Urothelium cell line (cell line): ENCODE measurements at regions not wholly inside any gene's neighbourhood (a gene's known extent, or its start where the extent isn't known, plus 50 kb on each side); places are given as distances from the start of the nearest gene placed in this dataset.
"Not testable (repeated sequence)": the region's sequence is repeated elsewhere in the genome, so short reads cannot be mapped to it uniquely, and the experiment has no call there.

ENCODE experiments used
- DNase-seq: peaks from one replicate; pipeline ENCODE4 v3.0.0; 2011; ENCODE audit warnings: low spot score, mixed read lengths
- FAIRE-seq: peaks from 2 replicates; lab custom pipeline; 2011; peaks lifted over from hg19 to GRCh38; lab: Jason Lieb, UNC

DNA sequence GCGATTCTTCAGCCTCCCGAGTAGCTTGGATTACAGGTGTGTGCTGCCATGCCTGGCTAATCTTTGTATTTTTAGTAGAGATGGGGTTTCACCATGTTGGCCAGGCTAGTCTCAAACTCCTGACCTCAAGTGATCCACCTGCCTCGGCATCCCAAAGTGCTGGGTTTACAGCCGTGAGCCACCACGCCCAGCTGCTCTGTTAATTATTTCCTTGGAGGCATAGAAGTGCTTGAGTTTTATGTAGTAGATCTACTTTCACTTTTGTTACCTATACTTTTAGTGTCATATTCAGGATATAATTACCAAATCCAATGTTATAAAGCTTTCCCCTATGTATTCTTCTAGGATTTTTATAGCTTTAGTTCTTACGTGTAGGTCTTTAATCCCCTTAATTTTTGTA is 1093.0 kb downstream of the GATA3 start:
- no peak for DNase-seq

DNA sequence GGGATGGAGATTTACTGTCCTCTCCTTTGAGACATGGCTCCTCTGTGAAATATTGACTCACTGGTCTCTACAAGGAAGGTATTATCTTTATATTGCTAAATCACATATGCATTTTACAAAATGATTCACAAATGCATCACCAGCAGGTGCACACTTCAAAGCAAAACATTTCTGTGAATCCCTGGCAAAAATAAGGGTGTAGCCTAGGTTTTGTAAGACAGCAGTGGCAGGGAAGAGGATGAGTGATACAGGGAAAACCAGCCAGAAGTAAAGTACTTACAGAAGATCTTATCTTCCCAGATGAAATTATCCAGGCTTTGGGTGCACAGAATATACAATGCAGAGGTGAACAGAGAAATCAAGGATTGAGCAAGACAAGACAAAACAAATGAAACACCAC is 1094.6 kb downstream of the GATA3 start:
- DNase-seq, result no peak
- no peak for FAIRE-seq

More for the DNA sequence above, 1093.0 kb downstream of the GATA3 start:
- FAIRE-seq, result no peak

GRCh38 chr10:9153057-9153456 is 1098.6 kb downstream of the GATA3 start:
- FAIRE-seq, DNase-seq: not testable (repeated sequence)

- FAIRE-seq, result no peak
These were observed 1103.2 kb downstream of the GATA3 start for GRCh38 chr10:9157656-9158055.

DNA sequence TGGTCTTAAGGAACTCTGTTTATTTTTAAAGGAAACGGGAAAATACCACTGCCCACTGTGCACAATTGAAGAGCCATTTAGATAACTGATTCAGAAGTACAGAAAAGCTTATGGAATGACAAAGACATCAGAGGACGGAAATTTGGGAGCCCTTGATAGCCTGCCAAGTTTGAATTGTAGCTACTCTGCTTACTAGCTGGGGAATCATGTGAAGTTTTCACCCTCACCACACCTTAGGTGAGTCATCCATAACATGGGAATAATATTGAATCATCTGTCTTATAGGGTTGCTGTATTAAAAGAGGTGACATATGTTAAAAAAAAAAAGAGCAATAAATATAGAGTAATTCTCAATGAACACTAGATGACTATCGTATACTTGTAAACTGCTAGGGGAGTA is 1104.2 kb downstream of the GATA3 start:
- DNase-seq (peak; percentile 26), FAIRE-seq (no peak)

More at GRCh38 chr10:9157656-9158055, 1103.2 kb downstream of the GATA3 start:
- no peak for DNase-seq

GRCh38 chr10:9160275-9160674 is 1105.8 kb downstream of the GATA3 start:
- DNase-seq (no peak), FAIRE-seq (no peak)

DNA sequence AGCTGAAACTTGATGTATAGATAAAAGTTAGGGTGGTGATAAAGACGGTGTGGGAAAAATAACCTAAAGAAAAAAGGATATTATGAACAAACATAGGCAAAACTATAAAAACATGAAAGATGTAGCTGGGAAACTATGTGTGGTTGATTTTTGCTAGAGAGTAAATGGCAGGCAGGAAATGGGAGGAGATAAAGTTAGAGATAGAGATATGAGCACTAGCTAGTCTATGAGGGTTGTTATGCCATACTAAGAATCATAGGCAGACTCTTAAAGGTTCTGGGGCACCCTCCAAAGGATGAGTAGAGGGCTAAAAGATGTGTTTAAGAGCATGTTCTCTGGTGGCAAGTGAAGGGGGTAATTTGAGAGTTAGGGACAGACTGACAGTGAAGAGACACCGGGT is 1109.2 kb downstream of the GATA3 start:
- no peak for DNase-seq
- no peak for FAIRE-seq

- FAIRE-seq (no peak), DNase-seq (no peak)
These were observed 1112.3 kb downstream of the GATA3 start for GRCh38 chr10:9166770-9167169.

- no peak for DNase-seq
- no peak for FAIRE-seq
These were observed 1117.8 kb downstream of the GATA3 start for GRCh38 chr10:9172276-9172675.

DNA sequence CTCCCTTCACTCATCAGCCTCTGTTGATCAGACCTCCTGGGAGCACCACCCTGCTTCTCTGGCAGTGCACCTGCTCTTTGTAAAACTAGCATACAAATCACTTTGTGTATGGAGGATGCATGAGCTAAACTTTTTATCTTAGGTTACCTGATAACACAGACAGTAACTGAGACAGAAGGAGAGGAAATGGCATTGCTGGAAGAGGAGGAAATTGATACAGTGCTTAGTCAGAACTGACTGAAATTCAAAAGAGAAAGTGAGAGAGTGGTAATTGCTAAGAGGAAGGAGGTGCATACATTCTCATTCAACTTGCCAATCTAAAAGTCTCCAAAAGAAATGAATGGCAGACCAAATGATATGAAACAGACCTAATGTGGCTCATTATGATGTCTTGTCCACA is 1120.7 kb downstream of the GATA3 start:
- no peak for DNase-seq
- FAIRE-seq, result no peak

DNA sequence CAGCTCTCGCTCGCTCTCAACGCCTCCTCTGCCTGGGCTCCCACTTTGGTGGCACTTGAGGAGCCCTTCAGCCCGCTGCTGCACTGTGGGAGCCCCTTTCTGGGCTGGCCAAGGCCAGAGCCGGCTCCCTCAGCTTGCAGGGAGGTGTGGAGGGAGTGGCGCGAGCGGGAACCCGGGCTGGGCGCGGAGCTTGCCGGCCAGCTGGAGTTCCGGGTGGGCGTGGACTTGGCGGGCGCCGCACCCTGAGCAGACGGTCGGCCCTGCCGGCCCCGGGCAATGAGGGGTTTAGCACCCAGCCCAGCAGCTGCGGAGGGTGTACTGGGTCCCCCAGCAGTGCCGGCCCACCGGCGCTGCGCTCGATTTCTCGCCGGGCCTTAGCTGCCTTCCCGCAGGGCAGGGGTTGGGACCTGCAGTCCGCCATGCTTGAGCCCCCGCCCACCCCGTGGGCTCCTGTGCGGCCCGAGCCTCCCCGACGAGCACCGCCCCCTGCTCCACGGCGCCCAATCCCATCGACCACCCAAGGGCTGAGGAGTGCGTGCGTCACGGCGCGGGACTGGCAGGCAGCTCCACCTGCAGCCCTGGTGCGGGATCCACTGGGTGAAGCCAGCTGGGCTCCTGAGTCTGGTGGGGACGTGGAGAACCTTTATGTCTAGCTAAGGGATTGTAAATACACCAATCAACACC is 1128.9 kb downstream of the GATA3 start:
- DNase-seq, FAIRE-seq: not testable (repeated sequence)

DNA sequence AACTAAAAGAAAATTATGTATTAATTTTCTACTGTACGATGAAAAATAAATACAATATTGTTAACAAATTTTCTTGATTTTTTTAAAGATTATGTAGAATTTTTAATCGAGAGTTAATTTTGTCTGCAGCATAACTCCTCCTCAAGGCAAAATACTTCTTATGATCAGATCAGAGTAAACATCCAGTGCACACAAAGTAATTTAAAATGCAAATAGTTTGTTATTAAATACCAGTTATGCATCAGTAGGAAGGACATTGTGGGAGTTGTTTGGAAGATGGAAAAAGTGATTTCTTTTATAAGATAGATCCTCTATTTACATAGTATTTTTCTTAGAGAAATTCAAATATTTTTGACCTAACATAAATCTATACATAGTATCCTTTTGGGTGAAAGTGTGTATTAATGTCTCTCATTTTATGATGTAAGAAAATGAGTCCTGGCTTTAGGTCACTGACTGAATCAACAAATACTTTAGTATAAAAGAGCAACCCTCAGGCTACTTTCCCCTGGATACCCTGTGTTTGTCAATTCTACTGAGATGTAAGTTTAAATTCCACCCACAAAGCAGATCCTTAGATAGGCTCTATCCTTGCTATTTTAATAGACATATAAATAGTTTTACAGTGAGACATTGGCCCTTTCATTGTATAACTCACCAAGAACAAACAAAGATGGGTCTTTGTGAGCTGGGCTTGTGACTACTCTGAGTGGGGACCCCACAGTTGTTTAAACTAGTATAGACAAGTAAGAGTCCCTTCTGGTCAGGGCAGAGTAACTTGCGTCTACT is 1133.7 kb downstream of the GATA3 start:
- no peak for FAIRE-seq
- DNase-seq, result no peak

GRCh38 chr10:9189448-9189847 is 1135.0 kb downstream of the GATA3 start:
- DNase-seq, result no peak
- no peak for FAIRE-seq

DNA sequence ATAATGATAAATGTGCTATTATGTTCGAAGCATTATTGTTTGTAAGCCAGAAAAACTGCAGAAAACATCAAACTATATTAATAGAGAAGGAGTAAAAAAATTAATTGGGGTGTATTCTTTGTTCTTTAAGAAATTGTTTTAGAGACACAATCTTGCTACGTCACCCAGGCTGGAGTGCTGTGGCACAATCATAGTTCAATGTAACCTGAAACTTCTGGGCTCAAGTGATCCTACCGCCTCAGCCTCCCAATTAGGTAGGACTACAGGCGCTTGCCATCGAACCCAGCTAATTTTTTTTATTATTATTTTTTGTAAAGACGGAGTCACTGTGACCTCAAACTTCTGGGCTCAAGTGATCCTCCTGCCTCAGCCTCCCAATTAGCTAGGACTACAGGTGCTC is 1138.6 kb downstream of the GATA3 start:
- FAIRE-seq (no peak), DNase-seq (no peak)

GRCh38 chr10:9195385-9195784 is 1140.9 kb downstream of the GATA3 start:
- FAIRE-seq, result no peak
- DNase-seq, result no peak

- DNase-seq (peak; percentile 14), FAIRE-seq (no peak)
These were observed 1144.1 kb downstream of the GATA3 start for GRCh38 chr10:9198611-9199010.

GRCh38 chr10:9205558-9205957 is 1151.1 kb downstream of the GATA3 start:
- FAIRE-seq, result no peak

GRCh38 chr10:9209105-9209798 is 1154.8 kb downstream of the GATA3 start:
- peak; percentile 50 for DNase-seq
- no peak for FAIRE-seq

More at GRCh38 chr10:9205558-9205957, 1151.1 kb downstream of the GATA3 start:
- DNase-seq, result no peak

DNA sequence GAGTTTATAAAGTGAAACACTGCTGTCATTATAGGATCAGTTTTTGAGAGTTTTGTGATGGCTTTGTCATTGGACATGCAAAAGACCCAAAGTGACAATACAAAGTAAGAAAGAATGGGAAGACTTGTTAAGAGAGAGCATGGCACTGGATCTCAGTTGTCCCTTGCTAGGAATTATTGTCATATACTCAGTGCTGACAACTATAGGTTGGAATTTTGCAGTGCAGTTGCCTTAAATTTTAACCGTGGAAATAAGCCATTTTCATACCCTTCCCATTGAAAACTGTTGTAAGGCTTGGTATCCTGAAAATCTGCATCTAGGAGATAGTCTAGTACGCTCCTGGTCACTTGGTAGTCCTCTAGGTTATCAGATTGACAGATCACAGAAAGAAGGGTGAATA is 1156.7 kb downstream of the GATA3 start:
- FAIRE-seq (no peak), DNase-seq (no peak)

- FAIRE-seq, result no peak
These were observed 1160.1 kb downstream of the GATA3 start for GRCh38 chr10:9214618-9215017.

GRCh38 chr10:9215121-9215520 is 1160.6 kb downstream of the GATA3 start:
- no peak for FAIRE-seq

More at GRCh38 chr10:9214618-9215017, 1160.1 kb downstream of the GATA3 start:
- DNase-seq, result no peak

GRCh38 chr10:9219860-9220259 is 1165.4 kb downstream of the GATA3 start:
- no peak for DNase-seq
- FAIRE-seq, result no peak

More at GRCh38 chr10:9215121-9215520, 1160.6 kb downstream of the GATA3 start:
- DNase-seq, result no peak
